ENCODE measurements at regions not wholly inside any gene's neighbourhood (a gene's known extent, or its start where the extent isn't known, plus 50 kb on each side); places are given as distances from the start of the nearest gene placed in this dataset.

DNA sequence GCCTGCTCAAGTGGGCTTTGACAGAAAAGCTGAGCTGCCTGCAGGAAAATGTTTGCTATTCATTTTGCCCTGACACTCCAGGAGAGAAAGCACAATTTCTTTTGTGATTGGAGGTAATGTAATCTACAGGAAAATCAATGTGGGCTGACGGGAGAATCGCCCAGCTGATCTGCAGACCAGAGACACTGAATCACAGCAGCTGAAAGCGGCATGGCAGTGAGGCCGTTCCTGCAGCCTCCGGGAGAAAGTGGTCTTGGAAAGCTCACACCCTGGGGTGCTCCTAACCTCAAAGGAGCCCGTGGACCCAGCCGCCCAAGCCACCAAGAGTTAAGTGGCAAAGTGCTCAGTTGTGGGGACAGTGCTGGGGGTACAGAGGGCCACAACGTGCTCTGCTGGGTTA lies 593.6 kb downstream of the BNC2 start:
- TF ChIP-seq CTCF (conservative IDR thresholded peaks at IDR 0.05) (no peak), ZFX (IDR thresholded peaks at IDR 0.05) (no peak)
